ENCODE measurements at regions not wholly inside any gene's neighbourhood (a gene's known extent, or its start where the extent isn't known, plus 50 kb on each side); places are given as distances from the start of the nearest gene placed in this dataset.
"Not testable (repeated sequence)": the region's sequence is repeated elsewhere in the genome, so short reads cannot be mapped to it uniquely, and the experiment has no call there.

GRCh38 chr6:66048684-66049474, 341.9 kb upstream of the EYS start:
- no peak for FAIRE-seq

DNA sequence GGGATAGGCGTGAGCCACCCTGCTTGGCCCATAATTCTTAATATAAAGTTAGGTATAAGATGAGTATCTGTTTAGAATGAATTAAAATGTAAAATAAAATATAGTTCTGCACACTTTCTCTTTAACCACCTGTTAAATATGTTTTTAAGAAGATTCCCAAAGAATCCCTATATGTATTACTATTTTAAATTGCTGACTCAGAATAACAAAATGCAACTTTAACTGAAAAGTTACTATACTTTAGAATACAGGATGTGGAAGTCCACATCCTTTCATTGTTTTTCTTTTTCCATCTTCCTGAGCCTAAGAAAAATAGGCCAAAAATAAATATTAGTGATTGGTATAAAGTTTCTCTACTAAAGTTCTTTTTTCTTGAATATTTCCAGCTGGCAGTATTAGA, 325.6 kb upstream of the EYS start:
- FAIRE-seq: no peak

GRCh38 chr6:66029391-66029790, 322.4 kb upstream of the EYS start:
- FAIRE-seq: no peak

DNA sequence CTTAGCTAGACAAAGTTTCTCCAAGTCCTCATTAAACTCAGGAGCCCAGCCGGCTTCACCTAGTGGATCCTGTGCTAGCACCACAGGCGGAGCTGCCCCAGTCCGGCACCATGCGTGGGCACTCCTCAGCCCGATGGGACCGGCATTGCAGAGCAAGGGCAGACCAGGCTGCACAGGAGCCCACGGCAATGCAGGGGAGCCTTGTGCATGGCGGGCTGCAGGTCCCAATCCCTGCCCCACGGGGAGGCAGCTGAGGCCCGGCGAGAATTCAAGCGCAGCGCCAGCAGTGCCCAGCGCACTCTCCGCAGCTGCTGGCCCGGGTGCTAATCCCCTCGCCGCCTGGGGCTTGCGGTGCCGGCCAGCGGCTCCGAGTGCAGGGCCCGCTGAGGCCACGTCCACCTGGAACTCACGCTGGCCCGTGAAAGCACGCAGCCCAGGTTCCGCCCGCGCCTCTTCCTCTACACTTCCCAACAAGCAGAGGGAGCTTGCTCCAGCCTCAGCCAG, 292.3 kb upstream of the EYS start:
- no peak for FAIRE-seq

DNA sequence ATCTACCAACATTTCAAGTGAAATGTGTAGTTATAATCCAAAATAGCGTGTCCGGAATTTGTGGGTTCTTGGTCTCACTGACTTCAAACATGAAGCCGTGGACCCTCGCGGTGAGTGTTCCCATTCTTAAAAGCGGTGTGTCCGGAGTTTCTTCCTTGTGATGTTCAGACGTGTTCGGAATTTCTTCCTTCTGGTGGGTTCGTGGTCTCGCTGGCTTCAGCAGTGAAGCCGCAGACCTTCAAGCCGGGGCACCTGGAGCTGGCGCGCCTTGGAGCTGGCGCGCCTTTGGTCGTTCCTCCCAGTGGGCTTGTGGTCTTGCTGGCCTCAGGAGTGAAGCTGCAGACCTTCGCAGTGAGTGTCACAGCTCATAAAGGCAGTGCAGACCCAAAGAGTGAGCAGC, 291.5 kb upstream of the EYS start:
- no peak for FAIRE-seq

DNA sequence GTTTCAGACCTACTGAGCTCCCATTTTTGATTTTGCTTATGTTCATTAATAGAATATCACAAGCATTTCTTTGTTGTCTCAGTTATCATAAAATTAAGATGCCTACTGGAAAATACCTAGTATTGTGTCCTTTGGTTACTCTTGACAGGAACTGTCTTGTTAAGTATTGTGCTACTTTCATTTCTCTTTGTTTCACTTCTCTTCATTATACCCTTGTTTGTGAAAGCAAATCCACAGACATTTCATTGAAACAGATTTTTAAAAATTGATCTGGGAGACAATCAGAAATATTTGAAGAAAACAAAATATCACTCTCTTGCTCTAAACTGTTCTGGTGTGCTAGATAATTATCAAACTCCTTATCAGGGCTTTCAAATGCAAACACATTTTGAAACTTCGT, 290.5 kb upstream of the EYS start:
- no peak for FAIRE-seq

- FAIRE-seq: no peak
These were observed 289.1 kb upstream of the EYS start for GRCh38 chr6:65996096-65996495.

GRCh38 chr6:65989676-65990075, 282.6 kb upstream of the EYS start:
- FAIRE-seq: no peak

- FAIRE-seq: no peak
These were observed 281.0 kb upstream of the EYS start for GRCh38 chr6:65988006-65988405.

- no peak for FAIRE-seq
These were observed 277.1 kb upstream of the EYS start for GRCh38 chr6:65984089-65984488.

GRCh38 chr6:65979120-65979519, 272.1 kb upstream of the EYS start:
- FAIRE-seq: no peak

DNA sequence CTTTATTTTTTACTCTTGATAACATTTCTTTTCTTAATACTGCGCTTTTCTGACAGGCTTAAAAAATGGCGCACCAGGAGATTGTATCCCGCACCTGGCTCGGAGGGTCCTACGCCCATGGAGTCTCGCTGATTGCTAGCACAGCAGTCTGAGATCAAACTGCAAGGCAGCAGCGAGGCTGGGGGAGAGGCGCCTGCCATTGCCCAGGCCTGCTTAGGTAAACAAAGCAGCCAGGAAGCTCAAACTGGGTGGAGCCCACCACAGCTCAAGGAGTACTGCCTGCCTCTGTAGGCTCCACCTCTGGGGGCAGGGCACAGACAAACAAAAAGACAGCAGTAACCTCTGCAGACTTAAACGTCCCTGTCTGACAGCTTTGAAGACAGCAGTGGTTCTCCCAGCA, 264.2 kb upstream of the EYS start:
- not testable (repeated sequence) for FAIRE-seq

- FAIRE-seq: no peak
These were observed 257.2 kb upstream of the EYS start for GRCh38 chr6:65964261-65964660.

- FAIRE-seq: no peak
These were observed 248.0 kb upstream of the EYS start for GRCh38 chr6:65955034-65955433.

DNA sequence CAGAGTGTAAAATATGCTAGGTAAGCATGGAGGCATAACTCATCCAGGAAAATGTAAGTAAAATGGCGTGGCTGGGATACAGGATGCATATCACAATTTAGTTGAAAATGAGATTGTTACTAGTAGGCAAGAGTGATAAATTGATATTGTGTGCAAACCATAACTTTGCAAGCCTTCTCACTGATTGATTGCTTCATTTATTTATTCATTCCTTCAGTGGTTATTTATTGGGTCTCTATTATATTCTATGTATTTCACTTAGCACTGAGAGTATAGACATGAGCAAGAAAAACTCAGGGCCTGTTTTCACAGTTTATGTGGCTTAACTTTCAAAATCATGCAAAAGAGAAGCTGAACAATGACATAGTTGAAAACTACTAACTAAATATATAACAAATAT, 241.0 kb upstream of the EYS start:
- no peak for FAIRE-seq

DNA sequence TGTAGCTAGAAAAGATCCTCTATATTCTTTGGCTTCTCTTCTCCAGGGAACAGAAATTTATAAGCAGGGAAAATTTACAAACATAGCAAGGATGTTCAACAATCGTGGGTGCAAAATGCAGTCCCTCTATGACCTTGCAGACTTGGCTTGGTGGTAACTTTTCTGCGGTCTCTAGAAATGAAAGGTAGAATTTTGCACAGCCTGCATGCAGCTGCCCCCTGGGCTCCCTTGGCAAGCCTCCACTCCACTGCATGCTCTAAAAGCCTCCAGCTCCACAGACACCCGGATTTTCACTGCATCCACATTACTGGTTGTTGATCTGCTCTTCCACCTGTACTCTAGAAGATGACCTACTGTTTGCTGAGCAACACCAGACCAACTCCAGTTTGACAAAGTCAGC, 236.5 kb upstream of the EYS start:
- FAIRE-seq: no peak

DNA sequence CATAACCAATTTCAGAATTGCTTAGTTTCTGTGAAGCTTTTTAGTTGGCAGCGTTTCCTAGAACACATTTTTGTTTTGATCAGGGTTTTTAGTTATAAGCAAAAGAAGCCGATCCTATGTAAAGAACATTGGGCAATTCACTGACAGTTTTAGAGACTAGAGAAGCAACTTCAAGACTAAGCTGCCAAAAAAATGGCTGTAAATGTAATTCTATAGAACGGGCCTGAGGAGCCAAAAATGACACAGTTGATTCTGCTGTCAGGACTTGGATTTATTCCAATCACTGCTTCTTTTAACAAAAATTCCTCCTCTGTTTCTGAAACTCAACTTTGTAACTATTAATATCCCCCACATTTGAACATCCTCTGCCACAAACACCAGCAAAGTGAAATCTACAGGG, 236.0 kb upstream of the EYS start:
- FAIRE-seq: no peak

GRCh38 chr6:65938000-65938399, 231.0 kb upstream of the EYS start:
- FAIRE-seq: no peak

- FAIRE-seq: no peak
These were observed 228.4 kb upstream of the EYS start for GRCh38 chr6:65935412-65935811.

DNA sequence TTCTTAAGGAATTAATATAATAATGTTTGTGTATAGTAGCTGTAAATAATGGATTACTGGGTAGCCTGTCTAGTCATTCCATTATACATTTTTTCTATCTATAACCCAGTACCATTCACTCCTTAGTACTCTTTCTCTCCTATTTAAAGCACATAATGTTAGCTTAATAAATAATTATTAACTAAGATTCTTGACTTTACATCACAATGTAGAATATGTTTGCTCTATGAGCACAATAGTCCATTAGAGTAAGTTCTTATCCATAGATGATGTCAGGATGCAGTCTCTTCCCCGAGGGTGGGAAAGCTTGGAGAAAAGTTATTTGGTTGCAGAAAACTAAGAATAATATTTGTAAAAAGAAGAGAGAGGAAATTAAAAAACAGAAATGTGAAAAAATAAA, 226.4 kb upstream of the EYS start:
- FAIRE-seq: no peak

DNA sequence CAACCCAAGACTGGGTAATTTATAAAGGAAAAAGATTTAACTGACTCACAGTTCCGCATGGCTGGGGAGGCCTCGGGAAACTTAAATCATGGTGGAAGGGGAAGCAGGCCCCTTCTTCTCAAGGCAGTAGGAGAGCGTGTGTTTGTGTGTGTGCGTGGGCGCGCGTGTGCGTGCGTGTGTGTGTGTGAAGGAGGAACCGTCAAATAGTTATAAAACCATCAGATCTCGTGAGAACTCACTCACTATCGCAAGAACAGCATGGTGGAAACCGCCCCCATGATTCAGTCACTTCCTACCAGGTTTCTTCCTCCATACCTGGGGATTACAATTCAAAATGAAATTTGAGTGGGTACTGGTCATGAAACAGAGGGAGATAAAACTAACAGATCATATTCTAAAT, 220.1 kb upstream of the EYS start:
- FAIRE-seq: no peak

DNA sequence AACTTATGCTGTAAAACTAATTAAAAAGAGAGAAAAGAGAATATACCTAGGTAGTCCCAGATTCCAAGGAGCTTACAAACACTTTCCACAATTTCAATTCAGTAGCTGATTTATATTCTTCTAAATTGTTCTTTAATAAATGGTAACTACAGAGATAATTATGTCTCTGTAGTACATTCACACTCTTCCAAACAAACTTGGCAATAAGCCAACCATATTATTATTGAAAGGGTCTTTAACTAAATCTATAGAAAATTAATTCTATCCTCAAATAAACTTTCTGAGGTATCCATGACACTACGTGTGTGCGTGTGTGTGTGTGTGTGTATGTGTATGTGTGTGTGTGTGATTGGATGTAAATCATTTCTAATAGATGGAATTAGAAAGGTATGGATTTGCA, 217.4 kb upstream of the EYS start:
- no peak for FAIRE-seq

DNA sequence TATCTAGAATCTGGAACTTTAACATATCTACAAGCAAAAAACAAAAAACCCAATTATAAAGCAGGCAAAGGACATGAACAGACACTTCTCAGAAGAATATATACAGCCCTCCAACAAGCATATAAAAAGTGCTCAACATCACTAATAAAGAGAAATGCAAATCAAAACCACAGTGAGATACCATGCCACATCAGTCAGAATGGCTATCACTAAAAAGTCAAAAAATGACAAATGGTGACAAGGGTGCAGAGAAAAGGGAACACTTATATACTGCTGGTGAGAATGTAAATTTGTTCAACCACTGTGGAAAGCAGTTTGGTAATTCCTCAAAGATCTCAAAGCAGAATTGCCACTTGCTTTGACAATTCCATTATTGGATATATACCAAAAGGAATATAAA, 215.0 kb upstream of the EYS start:
- no peak for FAIRE-seq

DNA sequence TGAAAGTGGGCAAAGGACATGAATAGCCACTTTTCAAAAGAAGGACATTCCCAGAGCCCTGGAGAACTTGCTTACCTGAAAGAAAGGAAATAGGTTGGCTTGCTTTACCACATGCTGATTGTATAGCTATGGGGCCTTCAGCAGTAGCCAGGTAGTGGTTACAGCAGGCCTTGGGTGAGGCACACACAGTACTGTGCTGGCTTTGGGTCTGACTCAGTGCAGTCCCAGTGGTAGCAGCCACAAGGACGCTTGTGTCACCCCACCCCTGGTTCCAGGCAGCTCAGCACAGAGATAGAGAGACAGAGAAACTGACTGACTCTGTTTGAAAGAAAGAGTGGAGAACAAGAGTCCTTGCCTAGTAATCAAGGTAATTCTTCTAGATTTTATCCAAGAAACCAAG, 201.0 kb upstream of the EYS start:
- no peak for FAIRE-seq

DNA sequence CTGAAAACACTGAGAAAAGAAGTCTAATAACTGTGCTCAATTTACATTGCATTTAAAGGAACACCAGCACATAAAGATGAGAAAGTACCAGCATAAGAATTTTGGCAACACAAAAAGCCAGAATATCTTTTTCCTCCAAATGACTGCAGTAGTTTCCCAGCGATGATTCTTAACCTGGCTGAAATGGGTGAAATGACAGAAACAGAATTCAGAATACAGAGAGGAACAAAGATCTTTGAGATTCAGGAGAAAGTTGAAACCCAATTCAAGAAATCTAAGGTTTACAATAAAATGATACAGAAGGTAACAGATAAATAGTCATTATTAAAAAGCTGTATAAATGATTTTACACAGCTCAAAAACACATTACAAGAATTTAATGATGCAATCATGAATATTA, 197.0 kb upstream of the EYS start:
- no peak for FAIRE-seq
